ENCODE measurements at regions not wholly inside any gene's neighbourhood (a gene's known extent, or its start where the extent isn't known, plus 50 kb on each side); places are given as distances from the start of the nearest gene placed in this dataset.

- H3K27ac Mint-ChIP-seq = no peak overlapping the region
- Histone ChIP-seq H3K27me3 (ENCODE audit: control insufficient read depth, insufficient read depth, low read length) (no peaks in the 10 kb centered on the region), H3K27ac (ENCODE audit: insufficient read depth, low read length, poor library complexity, severe bottlenecking) (no peak overlapping the region), H3K4me1 (ENCODE audit: control insufficient read depth, insufficient read depth, low read length, poor library complexity, severe bottlenecking) (no peaks in the 10 kb centered on the region), H3K36me3 (ENCODE audit: control insufficient read depth, insufficient read depth, low read length) (no peaks in the 10 kb centered on the region), H3K9me3 (ENCODE audit: control insufficient read depth in 2 of 2, low read length in 2 of 2) (no peaks in the 10 kb centered on the region), H3K4me3 (ENCODE audit: low read depth, low read length) (no peak overlapping the region)
- DNase-seq (no peak), ATAC-seq (ENCODE audit: low read depth in 2 of 2) (no peak)
- H3K4me1 Mint-ChIP-seq = no peaks in the 10 kb centered on the region
- no peak overlapping the region for H3K4me3 Mint-ChIP-seq
- peaks cover 0 to 7% (median 2%) of the 10 kb centered on the region in 7 donors for H3K9me3 Mint-ChIP-seq
- no peaks in the 10 kb centered on the region for H3K27me3 Mint-ChIP-seq
- H3K36me3 Mint-ChIP-seq = no peaks in the 10 kb centered on the region
Measured at GRCh38 chr12:65681226-65681625, 143.1 kb upstream of the HMGA2 start.

- ATAC-seq (ENCODE audit: low read depth in 2 of 2) (no peak), DNase-seq (no peak)
- Mint-ChIP-seq H3K36me3 (no peaks in the 10 kb centered on the region), H3K4me1 (no peaks in the 10 kb centered on the region), H3K9me3 (peaks cover 0 to 7% (median 2%) of the 10 kb centered on the region in 7 donors), H3K27me3 (no peaks in the 10 kb centered on the region), H3K4me3 (no peak overlapping the region), H3K27ac (no peak overlapping the region)
- H3K4me1 ChIP-seq (ENCODE audit: control insufficient read depth, insufficient read depth, low read length, poor library complexity, severe bottlenecking) = no peaks in the 10 kb centered on the region
- no peak overlapping the region for H3K27ac ChIP-seq (ENCODE audit: insufficient read depth, low read length, poor library complexity, severe bottlenecking)
- H3K27me3 ChIP-seq (ENCODE audit: control insufficient read depth, insufficient read depth, low read length) = no peaks in the 10 kb centered on the region
- H3K36me3 ChIP-seq (ENCODE audit: control insufficient read depth, insufficient read depth, low read length) = no peaks in the 10 kb centered on the region
- no peak overlapping the region for H3K4me3 ChIP-seq (ENCODE audit: low read depth, low read length)
- H3K9me3 ChIP-seq (ENCODE audit: control insufficient read depth in 2 of 2, low read length in 2 of 2) = no peaks in the 10 kb centered on the region
Measured at GRCh38 chr12:65682112-65682511, 142.2 kb upstream of the HMGA2 start.

- H3K9me3 Mint-ChIP-seq = peaks cover 0 to 2% (median 0%) of the 10 kb centered on the region in 7 donors
- H3K4me3 Mint-ChIP-seq = no peak overlapping the region
- H3K27me3 Mint-ChIP-seq = no peaks in the 10 kb centered on the region
Measured at GRCh38 chr12:65684906-65685305, 139.4 kb upstream of the HMGA2 start.

GRCh38 chr12:65685514-65685913 lies 138.8 kb upstream of the HMGA2 start:
- Mint-ChIP-seq H3K36me3 (no peaks in the 10 kb centered on the region), H3K4me1 (no peaks in the 10 kb centered on the region), H3K9me3 (peaks cover 0 to 2% (median 0%) of the 10 kb centered on the region in 7 donors), H3K4me3 (no peak overlapping the region), H3K27ac (no peak overlapping the region), H3K27me3 (no peaks in the 10 kb centered on the region)
- H3K9me3 ChIP-seq (ENCODE audit: control insufficient read depth in 2 of 2, low read length in 2 of 2) = no peaks in the 10 kb centered on the region
- no peak overlapping the region for H3K4me3 ChIP-seq (ENCODE audit: low read depth, low read length)
- no peak overlapping the region for H3K27ac ChIP-seq (ENCODE audit: insufficient read depth, low read length, poor library complexity, severe bottlenecking)
- H3K36me3 ChIP-seq (ENCODE audit: control insufficient read depth, insufficient read depth, low read length) = no peaks in the 10 kb centered on the region
- ATAC-seq (ENCODE audit: low read depth in 2 of 2) (no peak), DNase-seq (no peak)
- no peaks in the 10 kb centered on the region for H3K4me1 ChIP-seq (ENCODE audit: control insufficient read depth, insufficient read depth, low read length, poor library complexity, severe bottlenecking)
- H3K27me3 ChIP-seq (ENCODE audit: control insufficient read depth, insufficient read depth, low read length) = no peaks in the 10 kb centered on the region

More at GRCh38 chr12:65684906-65685305, 139.4 kb upstream of the HMGA2 start:
- Mint-ChIP-seq H3K36me3 (no peaks in the 10 kb centered on the region), H3K27ac (no peak overlapping the region), H3K4me1 (no peaks in the 10 kb centered on the region)
- DNase-seq (no peak), ATAC-seq (ENCODE audit: low read depth in 2 of 2) (no peak)
- no peaks in the 10 kb centered on the region for H3K27me3 ChIP-seq (ENCODE audit: control insufficient read depth, insufficient read depth, low read length)
- H3K4me1 ChIP-seq (ENCODE audit: control insufficient read depth, insufficient read depth, low read length, poor library complexity, severe bottlenecking) = no peaks in the 10 kb centered on the region
- H3K27ac ChIP-seq (ENCODE audit: insufficient read depth, low read length, poor library complexity, severe bottlenecking) = no peak overlapping the region
- no peak overlapping the region for H3K4me3 ChIP-seq (ENCODE audit: low read depth, low read length)
- no peaks in the 10 kb centered on the region for H3K36me3 ChIP-seq (ENCODE audit: control insufficient read depth, insufficient read depth, low read length)
- no peaks in the 10 kb centered on the region for H3K9me3 ChIP-seq (ENCODE audit: control insufficient read depth in 2 of 2, low read length in 2 of 2)

- H3K27ac Mint-ChIP-seq = no peak overlapping the region
- no peaks in the 10 kb centered on the region for H3K27me3 Mint-ChIP-seq
- H3K4me3 ChIP-seq (ENCODE audit: low read depth, low read length) = no peak overlapping the region
- no peaks in the 10 kb centered on the region for H3K4me1 Mint-ChIP-seq
- no peaks in the 10 kb centered on the region for H3K9me3 ChIP-seq (ENCODE audit: control insufficient read depth in 2 of 2, low read length in 2 of 2)
- no peaks in the 10 kb centered on the region for H3K36me3 ChIP-seq (ENCODE audit: control insufficient read depth, insufficient read depth, low read length)
- no peak overlapping the region for H3K4me3 Mint-ChIP-seq
- no peaks in the 10 kb centered on the region for H3K4me1 ChIP-seq (ENCODE audit: control insufficient read depth, insufficient read depth, low read length, poor library complexity, severe bottlenecking)
- no peaks in the 10 kb centered on the region for H3K36me3 Mint-ChIP-seq
- H3K27ac ChIP-seq (ENCODE audit: insufficient read depth, low read length, poor library complexity, severe bottlenecking) = no peak overlapping the region
- no peak for ATAC-seq (ENCODE audit: low read depth in 2 of 2)
- H3K27me3 ChIP-seq (ENCODE audit: control insufficient read depth, insufficient read depth, low read length) = no peaks in the 10 kb centered on the region
- DNase-seq = no peak
- H3K9me3 Mint-ChIP-seq = peaks cover 0 to 3% (median 1%) of the 10 kb centered on the region in 7 donors
Measured at GRCh38 chr12:65689508-65689907, 134.8 kb upstream of the HMGA2 start.

GRCh38 chr12:65690477-65690876 lies 133.8 kb upstream of the HMGA2 start:
- Mint-ChIP-seq H3K36me3 (no peaks in the 10 kb centered on the region), H3K4me1 (no peaks in the 10 kb centered on the region), H3K9me3 (peaks cover 0 to 3% (median 1%) of the 10 kb centered on the region in 7 donors), H3K4me3 (no peak overlapping the region), H3K27me3 (no peaks in the 10 kb centered on the region), H3K27ac (no peak overlapping the region)
- Histone ChIP-seq H3K27me3 (ENCODE audit: control insufficient read depth, insufficient read depth, low read length) (no peaks in the 10 kb centered on the region), H3K27ac (ENCODE audit: insufficient read depth, low read length, poor library complexity, severe bottlenecking) (no peak overlapping the region), H3K9me3 (ENCODE audit: control insufficient read depth in 2 of 2, low read length in 2 of 2) (no peaks in the 10 kb centered on the region), H3K4me3 (ENCODE audit: low read depth, low read length) (no peak overlapping the region), H3K36me3 (ENCODE audit: control insufficient read depth, insufficient read depth, low read length) (no peaks in the 10 kb centered on the region), H3K4me1 (ENCODE audit: control insufficient read depth, insufficient read depth, low read length, poor library complexity, severe bottlenecking) (no peaks in the 10 kb centered on the region)
- ATAC-seq (ENCODE audit: low read depth in 2 of 2) = no peak
- no peak for DNase-seq

- no peaks in the 10 kb centered on the region for H3K36me3 Mint-ChIP-seq
- H3K9me3 ChIP-seq (ENCODE audit: control insufficient read depth in 2 of 2, low read length in 2 of 2) = no peaks in the 10 kb centered on the region
- H3K4me1 Mint-ChIP-seq = no peaks in the 10 kb centered on the region
- H3K4me3 ChIP-seq (ENCODE audit: low read depth, low read length) = no peak overlapping the region
- H3K4me3 Mint-ChIP-seq = no peak overlapping the region
- no peak for ATAC-seq (ENCODE audit: low read depth in 2 of 2)
- H3K27me3 Mint-ChIP-seq = peaks cover 5% of the 10 kb centered on the region
- DNase-seq = no peak
- peaks cover 0 to 3% (median 1%) of the 10 kb centered on the region in 7 donors for H3K9me3 Mint-ChIP-seq
- no peaks in the 10 kb centered on the region for H3K4me1 ChIP-seq (ENCODE audit: control insufficient read depth, insufficient read depth, low read length, poor library complexity, severe bottlenecking)
- H3K27ac Mint-ChIP-seq = no peak overlapping the region
- H3K27me3 ChIP-seq (ENCODE audit: control insufficient read depth, insufficient read depth, low read length) = no peaks in the 10 kb centered on the region
- H3K27ac ChIP-seq (ENCODE audit: insufficient read depth, low read length, poor library complexity, severe bottlenecking) = no peak overlapping the region
- H3K36me3 ChIP-seq (ENCODE audit: control insufficient read depth, insufficient read depth, low read length) = no peaks in the 10 kb centered on the region
Measured at GRCh38 chr12:65694130-65694529, 130.2 kb upstream of the HMGA2 start.

GRCh38 chr12:65695113-65695865 lies 129.0 kb upstream of the HMGA2 start:
- Histone ChIP-seq H3K27ac (ENCODE audit: insufficient read depth, low read length, poor library complexity, severe bottlenecking) (no peak overlapping the region), H3K9me3 (ENCODE audit: control insufficient read depth in 2 of 2, low read length in 2 of 2) (no peaks in the 10 kb centered on the region), H3K4me3 (ENCODE audit: low read depth, low read length) (no peak overlapping the region), H3K4me1 (ENCODE audit: control insufficient read depth, insufficient read depth, low read length, poor library complexity, severe bottlenecking) (no peaks in the 10 kb centered on the region), H3K36me3 (ENCODE audit: control insufficient read depth, insufficient read depth, low read length) (no peaks in the 10 kb centered on the region), H3K27me3 (ENCODE audit: control insufficient read depth, insufficient read depth, low read length) (no peaks in the 10 kb centered on the region)
- ATAC-seq (ENCODE audit: low read depth in 2 of 2) = no peak
- Mint-ChIP-seq H3K9me3 (peaks cover 0 to 3% (median 0%) of the 10 kb centered on the region in 7 donors), H3K4me1 (no peaks in the 10 kb centered on the region), H3K4me3 (no peak overlapping the region), H3K36me3 (no peaks in the 10 kb centered on the region), H3K27ac (no peak overlapping the region), H3K27me3 (peaks cover 9% of the 10 kb centered on the region)
- no peak for DNase-seq
